ENCODE measurements at regions not wholly inside any gene's neighbourhood (a gene's known extent, or its start where the extent isn't known, plus 50 kb on each side); places are given as distances from the start of the nearest gene placed in this dataset.
"Not testable (repeated sequence)": the region's sequence is repeated elsewhere in the genome, so short reads cannot be mapped to it uniquely, and the experiment has no call there.

GRCh38 chr1:30159015-30159414, 564.4 kb downstream of the MATN1 start:
- H3K9me2 ChIP-seq (ENCODE audit: insufficient read depth, low read length) = no peaks in the 10 kb centered on the region
- no peaks in the 10 kb centered on the region for H3F3A ChIP-seq (ENCODE audit: insufficient read depth, low read length, poor library complexity, severe bottlenecking)
- H3K9ac ChIP-seq (ENCODE audit: low read length) = no peak overlapping the region
- H3K9me3 ChIP-seq (ENCODE audit: low read length) = no peaks in the 10 kb centered on the region
- no peaks in the 10 kb centered on the region for H3K79me2 ChIP-seq (replicated peaks; ENCODE audit: insufficient read depth, low read length)
- no peak overlapping the region for H3K4me2 ChIP-seq (ENCODE audit: low read length)
- no peaks in the 10 kb centered on the region for H3K36me3 ChIP-seq (ENCODE audit: insufficient read depth, low read length)
- H3K4me3 ChIP-seq (ENCODE audit: low read length) = no peak overlapping the region
- no peak overlapping the region for H2AFZ ChIP-seq (ENCODE audit: low read depth, low read length)
- H3K27me3 ChIP-seq (ENCODE audit: insufficient read depth, low read depth, low read length) = no peaks in the 10 kb centered on the region
- TF ChIP-seq MXI1 (conservative IDR thresholded peaks at IDR 0.05; ENCODE audit: poor library complexity, severe bottlenecking) (no peak), TAF1 (IDR thresholded peaks at IDR 0.05; ENCODE audit: low read depth) (no peak), RAD21 (conservative IDR thresholded peaks at IDR 0.05) (no peak)
- H4K20me1 ChIP-seq (ENCODE audit: insufficient read depth) = no peaks in the 10 kb centered on the region
- no peak overlapping the region for H3K27ac ChIP-seq (ENCODE audit: low read length)

- H3K9ac ChIP-seq (ENCODE audit: low read length); H3K27me3 ChIP-seq (ENCODE audit: insufficient read depth, low read depth, low read length); H3K4me2 ChIP-seq (ENCODE audit: low read length); H3K27ac ChIP-seq (ENCODE audit: low read length); H3K9me3 ChIP-seq (ENCODE audit: low read length); H3K9me2 ChIP-seq (ENCODE audit: insufficient read depth, low read length); H4K20me1 ChIP-seq (ENCODE audit: insufficient read depth); H3F3A ChIP-seq (ENCODE audit: insufficient read depth, low read length, poor library complexity, severe bottlenecking); H3K36me3 ChIP-seq (ENCODE audit: insufficient read depth, low read length); H3K79me2 ChIP-seq (replicated peaks; ENCODE audit: insufficient read depth, low read length); H3K4me3 ChIP-seq (ENCODE audit: low read length); H2AFZ ChIP-seq (ENCODE audit: low read depth, low read length): not testable (repeated sequence)
These were observed 567.7 kb downstream of the MATN1 start for GRCh38 chr1:30155698-30156097.

DNA sequence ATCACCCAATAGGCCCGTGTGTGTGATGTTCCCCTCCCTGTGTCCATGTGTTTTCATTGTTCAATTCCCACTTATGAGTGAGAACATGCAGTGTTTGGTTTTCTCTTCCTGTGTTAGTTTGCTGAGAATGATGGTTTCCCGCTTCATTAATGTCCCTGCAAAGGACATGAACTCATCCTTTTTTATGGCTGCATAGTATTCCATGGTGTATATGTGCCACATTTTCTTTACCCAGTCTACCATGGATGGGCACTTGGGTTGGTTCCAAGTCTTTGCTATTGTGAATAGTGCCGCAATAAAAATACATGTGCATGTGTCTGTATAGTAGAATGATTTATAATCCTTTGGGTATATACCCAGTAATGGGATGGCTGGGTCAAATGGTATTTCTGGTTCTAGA, 568.1 kb downstream of the MATN1 start:
- not testable (repeated sequence) for H3K9me3 ChIP-seq (ENCODE audit: low read length); H3K4me2 ChIP-seq (ENCODE audit: low read length); H3K79me2 ChIP-seq (replicated peaks; ENCODE audit: insufficient read depth, low read length); H4K20me1 ChIP-seq (ENCODE audit: insufficient read depth); H3K27ac ChIP-seq (ENCODE audit: low read length); H3K36me3 ChIP-seq (ENCODE audit: insufficient read depth, low read length); H3K9me2 ChIP-seq (ENCODE audit: insufficient read depth, low read length); H3K4me3 ChIP-seq (ENCODE audit: low read length); H2AFZ ChIP-seq (ENCODE audit: low read depth, low read length); H3K9ac ChIP-seq (ENCODE audit: low read length); H3K27me3 ChIP-seq (ENCODE audit: insufficient read depth, low read depth, low read length); H3F3A ChIP-seq (ENCODE audit: insufficient read depth, low read length, poor library complexity, severe bottlenecking)

DNA sequence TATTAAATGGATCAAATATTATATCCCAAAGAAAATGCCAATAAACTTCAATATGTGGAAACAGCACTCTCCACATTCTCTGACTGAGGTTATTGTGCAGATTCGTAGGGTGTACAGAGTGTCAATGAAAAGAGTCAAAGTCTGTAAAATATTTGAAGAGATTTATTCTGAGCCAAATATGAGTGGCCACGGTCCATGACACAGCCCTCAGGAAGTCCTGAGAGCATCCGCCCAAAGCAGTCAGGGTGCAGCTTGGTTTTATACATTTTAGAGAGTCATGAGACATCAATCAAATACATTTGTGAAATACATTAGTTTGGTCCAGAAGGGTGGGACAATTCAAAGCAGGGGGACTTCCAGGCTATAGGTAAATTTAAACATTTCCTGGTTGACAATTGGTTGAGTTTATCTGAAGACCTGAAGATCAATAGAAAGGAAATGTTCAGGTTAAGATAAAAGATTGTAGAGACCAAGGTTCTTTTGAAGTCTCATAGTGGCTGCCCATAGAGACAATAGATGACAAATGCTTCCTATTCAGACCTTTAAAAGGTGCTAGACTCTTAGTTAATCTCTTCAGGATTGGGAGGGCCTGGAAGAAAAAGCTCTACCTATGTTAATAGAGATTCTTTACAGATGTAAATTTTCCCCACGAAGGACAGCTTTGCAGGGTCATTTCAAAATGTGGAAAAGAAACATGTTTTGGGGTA, 569.5 kb downstream of the MATN1 start:
- Histone ChIP-seq H2AFZ (ENCODE audit: low read depth, low read length) (no peak overlapping the region), H3K79me2 (replicated peaks; ENCODE audit: insufficient read depth, low read length) (no peaks in the 10 kb centered on the region), H3K9me3 (ENCODE audit: low read length) (peaks cover 7% of the 10 kb centered on the region), H3K27me3 (ENCODE audit: insufficient read depth, low read depth, low read length) (no peaks in the 10 kb centered on the region), H3K9ac (ENCODE audit: low read length) (no peak overlapping the region), H3K4me3 (ENCODE audit: low read length) (no peak overlapping the region), H3F3A (ENCODE audit: insufficient read depth, low read length, poor library complexity, severe bottlenecking) (no peaks in the 10 kb centered on the region), H4K20me1 (ENCODE audit: insufficient read depth) (no peaks in the 10 kb centered on the region), H3K4me2 (ENCODE audit: low read length) (no peak overlapping the region), H3K36me3 (ENCODE audit: insufficient read depth, low read length) (no peaks in the 10 kb centered on the region), H3K9me2 (ENCODE audit: insufficient read depth, low read length) (no peaks in the 10 kb centered on the region), H3K27ac (ENCODE audit: low read length) (no peak overlapping the region)
- TF ChIP-seq CTCF (IDR thresholded peaks at IDR 0.05; ENCODE audit: poor library complexity, severe bottlenecking) = no peak
- no peak for TF ChIP-seq POLR2AphosphoS5 (IDR thresholded peaks at IDR 0.05)
- no peak for TF ChIP-seq SMC3 (conservative IDR thresholded peaks at IDR 0.05; ENCODE audit: poor library complexity)
- no peak for TF ChIP-seq TAF1 (IDR thresholded peaks at IDR 0.05; ENCODE audit: low read depth)
- no peak for TF ChIP-seq EZH2 (IDR thresholded peaks at IDR 0.05; ENCODE audit: borderline replicate concordance, insufficient read depth, low read length, poor library complexity, severe bottlenecking)
- no peak for TF ChIP-seq REST (IDR thresholded peaks at IDR 0.05; ENCODE audit: borderline replicate concordance)
- TF ChIP-seq RAD21 (conservative IDR thresholded peaks at IDR 0.05) = no peak
- no peak for TF ChIP-seq EP300 (conservative IDR thresholded peaks at IDR 0.05; ENCODE audit: poor library complexity, severe bottlenecking)
- TF ChIP-seq MXI1 (conservative IDR thresholded peaks at IDR 0.05; ENCODE audit: poor library complexity, severe bottlenecking) = no peak

Data from neural cell (in vitro differentiated cells).